ENCODE measurements at regions not wholly inside any gene's neighbourhood (a gene's known extent, or its start where the extent isn't known, plus 50 kb on each side); places are given as distances from the start of the nearest gene placed in this dataset.

DNA sequence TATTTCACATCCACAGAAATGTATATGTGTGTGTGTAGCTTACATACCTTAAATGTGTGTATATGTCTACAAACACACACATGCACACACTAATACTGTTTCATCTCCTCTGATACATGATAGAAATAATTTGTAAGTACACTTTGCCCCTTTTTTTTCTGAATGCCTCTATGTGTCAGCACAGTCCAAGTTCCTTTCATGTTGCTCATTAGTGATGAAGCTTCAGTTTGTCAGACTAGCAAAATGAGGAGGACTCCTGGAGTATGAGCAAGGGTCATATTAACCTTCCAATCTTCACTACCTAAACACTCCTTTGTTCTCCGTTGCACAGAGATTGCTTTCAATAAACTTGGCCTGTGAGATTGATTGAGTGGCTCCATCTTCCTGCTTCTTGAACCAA lies 935.4 kb downstream of the MRPL39 start:
- TF ChIP-seq, protein P1, sequence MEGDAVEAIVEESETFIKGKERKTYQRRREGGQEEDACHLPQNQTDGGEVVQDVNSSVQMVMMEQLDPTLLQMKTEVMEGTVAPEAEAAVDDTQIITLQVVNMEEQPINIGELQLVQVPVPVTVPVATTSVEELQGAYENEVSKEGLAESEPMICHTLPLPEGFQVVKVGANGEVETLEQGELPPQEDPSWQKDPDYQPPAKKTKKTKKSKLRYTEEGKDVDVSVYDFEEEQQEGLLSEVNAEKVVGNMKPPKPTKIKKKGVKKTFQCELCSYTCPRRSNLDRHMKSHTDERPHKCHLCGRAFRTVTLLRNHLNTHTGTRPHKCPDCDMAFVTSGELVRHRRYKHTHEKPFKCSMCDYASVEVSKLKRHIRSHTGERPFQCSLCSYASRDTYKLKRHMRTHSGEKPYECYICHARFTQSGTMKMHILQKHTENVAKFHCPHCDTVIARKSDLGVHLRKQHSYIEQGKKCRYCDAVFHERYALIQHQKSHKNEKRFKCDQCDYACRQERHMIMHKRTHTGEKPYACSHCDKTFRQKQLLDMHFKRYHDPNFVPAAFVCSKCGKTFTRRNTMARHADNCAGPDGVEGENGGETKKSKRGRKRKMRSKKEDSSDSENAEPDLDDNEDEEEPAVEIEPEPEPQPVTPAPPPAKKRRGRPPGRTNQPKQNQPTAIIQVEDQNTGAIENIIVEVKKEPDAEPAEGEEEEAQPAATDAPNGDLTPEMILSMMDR (IDR thresholded peaks at IDR 0.05): no peak
- no peak for TF ChIP-seq POLR2A (IDR thresholded peaks at IDR 0.05)
- TF ChIP-seq POLR2AphosphoS5 (IDR thresholded peaks at IDR 0.05; ENCODE audit: insufficient read depth in 1 of 2, low read depth in 1 of 2): no peak
- Histone ChIP-seq H3K27ac (no peak overlapping the region), H3K4me3 (no peak overlapping the region), H3K4me1 (no peaks in the 10 kb centered on the region), H3K36me3 (no peaks in the 10 kb centered on the region), H3K9me3 (no peaks in the 10 kb centered on the region), H3K27me3 (no peaks in the 10 kb centered on the region)
- no peak for DNase-seq (ENCODE audit: extremely low spot score in 2 of 2)
- intact Hi-C loops (cut with DNase I): no loop called here

DNA sequence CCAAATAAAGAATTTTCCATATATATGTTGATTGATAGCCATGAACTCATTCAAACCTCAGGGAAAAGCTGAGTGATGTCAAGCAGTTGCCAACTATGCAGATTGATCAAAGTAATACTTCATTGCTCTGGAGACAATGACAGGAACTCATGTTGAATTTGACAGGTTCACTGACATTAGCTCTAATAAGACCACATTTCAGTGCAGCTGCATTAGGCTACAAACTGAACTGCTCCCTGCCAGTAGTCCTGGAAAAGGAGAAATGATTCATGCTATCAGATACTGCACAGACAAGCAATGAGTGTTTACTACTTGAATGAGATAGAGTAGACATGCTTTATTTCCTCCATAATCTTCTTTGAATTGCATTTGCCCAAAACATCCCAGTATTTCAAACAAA lies 948.4 kb downstream of the MRPL39 start:
- Histone ChIP-seq H3K4me3 (no peak overlapping the region), H3K4me1 (no peaks in the 10 kb centered on the region), H3K36me3 (no peaks in the 10 kb centered on the region), H3K27me3 (no peaks in the 10 kb centered on the region), H3K9me3 (no peaks in the 10 kb centered on the region), H3K27ac (no peak overlapping the region)
- no peak for TF ChIP-seq POLR2A (IDR thresholded peaks at IDR 0.05)
- TF ChIP-seq, protein P1 (IDR thresholded peaks at IDR 0.05): no peak
- TF ChIP-seq POLR2AphosphoS5 (IDR thresholded peaks at IDR 0.05; ENCODE audit: insufficient read depth in 1 of 2, low read depth in 1 of 2): no peak
- DNase-seq (ENCODE audit: extremely low spot score in 2 of 2): no peak
- intact Hi-C loops (cut with DNase I): no loop called here

GRCh38 chr21:24658026-24658425 lies 949.3 kb downstream of the MRPL39 start:
- intact Hi-C loops (cut with DNase I): no loop called here
- H3K4me3 ChIP-seq: no peak overlapping the region

DNA sequence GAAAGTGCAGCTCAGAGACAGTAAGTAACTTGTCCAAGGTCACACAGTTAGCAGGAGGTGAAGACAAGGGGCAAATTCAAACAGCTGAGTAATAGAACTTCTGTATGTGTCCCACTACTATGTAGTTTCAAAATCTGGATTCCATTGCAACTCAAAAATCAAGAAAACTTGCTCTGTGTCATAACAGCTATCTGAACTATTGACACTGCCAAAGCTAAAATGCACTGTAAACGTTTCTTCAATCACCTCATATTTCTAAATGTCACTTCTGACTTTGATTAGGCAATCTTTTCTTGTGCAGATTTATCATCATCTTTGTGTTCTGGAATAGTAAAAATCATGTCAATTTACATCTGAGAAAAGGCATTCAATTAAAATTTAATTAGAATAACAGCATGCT lies 957.6 kb downstream of the MRPL39 start:
- Histone ChIP-seq H3K9me3 (no peaks in the 10 kb centered on the region), H3K27me3 (no peaks in the 10 kb centered on the region), H3K4me1 (no peaks in the 10 kb centered on the region), H3K4me3 (no peak overlapping the region), H3K27ac (no peak overlapping the region), H3K36me3 (no peaks in the 10 kb centered on the region)
- intact Hi-C loops (cut with DNase I): no loop called here
- no peak for DNase-seq (ENCODE audit: extremely low spot score in 2 of 2)
- TF ChIP-seq POLR2AphosphoS5 (IDR thresholded peaks at IDR 0.05; ENCODE audit: insufficient read depth in 1 of 2, low read depth in 1 of 2) (no peak), POLR2A (IDR thresholded peaks at IDR 0.05) (no peak)
- TF ChIP-seq, protein P1 (IDR thresholded peaks at IDR 0.05): no peak

More at GRCh38 chr21:24658026-24658425, 949.3 kb downstream of the MRPL39 start:
- Histone ChIP-seq H3K36me3 (no peaks in the 10 kb centered on the region), H3K27me3 (no peaks in the 10 kb centered on the region), H3K27ac (no peak overlapping the region), H3K9me3 (no peaks in the 10 kb centered on the region), H3K4me1 (no peaks in the 10 kb centered on the region)
- no peak for TF ChIP-seq POLR2AphosphoS5 (IDR thresholded peaks at IDR 0.05; ENCODE audit: insufficient read depth in 1 of 2, low read depth in 1 of 2)
- TF ChIP-seq, protein P1 (IDR thresholded peaks at IDR 0.05): no peak
- no peak for TF ChIP-seq POLR2A (IDR thresholded peaks at IDR 0.05)
- no peak for DNase-seq (ENCODE audit: extremely low spot score in 2 of 2)

DNA sequence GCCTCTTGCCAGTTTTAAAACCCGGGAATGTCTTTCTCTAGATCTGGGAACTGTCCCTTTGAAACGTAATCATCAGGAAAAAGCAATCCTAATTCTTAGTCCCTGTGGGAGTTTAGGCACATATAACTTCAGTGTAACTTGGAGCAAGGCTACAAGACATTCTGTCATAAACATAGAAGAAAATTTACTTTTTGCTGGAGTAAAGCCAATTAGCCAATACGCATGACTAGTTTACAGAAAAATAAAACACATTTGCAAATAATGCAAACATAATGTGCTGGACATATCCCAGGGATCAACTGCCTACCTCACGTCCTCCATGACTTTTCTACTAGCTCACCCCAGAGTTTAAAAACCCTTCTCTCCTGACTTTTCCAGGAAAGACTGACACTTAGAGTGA lies 970.6 kb downstream of the MRPL39 start:
- Histone ChIP-seq H3K9me3 (no peaks in the 10 kb centered on the region), H3K4me3 (no peak overlapping the region), H3K4me1 (no peaks in the 10 kb centered on the region), H3K36me3 (no peaks in the 10 kb centered on the region), H3K27ac (no peak overlapping the region), H3K27me3 (no peaks in the 10 kb centered on the region)
- intact Hi-C loops (cut with DNase I): no loop called here
- no peak for DNase-seq (ENCODE audit: extremely low spot score in 2 of 2)
- TF ChIP-seq POLR2AphosphoS5 (IDR thresholded peaks at IDR 0.05; ENCODE audit: insufficient read depth in 1 of 2, low read depth in 1 of 2): no peak
- TF ChIP-seq POLR2A (IDR thresholded peaks at IDR 0.05): no peak
- TF ChIP-seq, protein P1 (IDR thresholded peaks at IDR 0.05): no peak

All from vagina (tissue), 2 donors.